ENCODE measurements at regions not wholly inside any gene's neighbourhood (a gene's known extent, or its start where the extent isn't known, plus 50 kb on each side); places are given as distances from the start of the nearest gene placed in this dataset.

- no peak for TF ChIP-seq CTCF (IDR thresholded peaks at IDR 0.05)
- TF ChIP-seq POLR2A (IDR thresholded peaks at IDR 0.05), result no peak
- TF ChIP-seq POLR2AphosphoS5 (IDR thresholded peaks at IDR 0.05), result no peak
- no peak for TF ChIP-seq EP300 (IDR thresholded peaks at IDR 0.05)
- no peaks in the 10 kb centered on the region for H3K9me3 ChIP-seq
- H3K36me3 ChIP-seq, result no peaks in the 10 kb centered on the region
- no peak overlapping the region for H3K4me3 ChIP-seq
- no peaks in the 10 kb centered on the region for H3K4me1 ChIP-seq
- ATAC-seq, result no peak
- WGBS, 2 donors (ENCODE audit: low coverage in 1 of 2), result 61 to 83% methylated on average over 6 of the region's 6 CpGs
- no peak overlapping the region for H3K27ac ChIP-seq
- H3K27me3 ChIP-seq, result no peaks in the 10 kb centered on the region
Observed at GRCh38 chr4:45324455-45325417, 598.4 kb upstream of the GNPDA2 start.

DNA sequence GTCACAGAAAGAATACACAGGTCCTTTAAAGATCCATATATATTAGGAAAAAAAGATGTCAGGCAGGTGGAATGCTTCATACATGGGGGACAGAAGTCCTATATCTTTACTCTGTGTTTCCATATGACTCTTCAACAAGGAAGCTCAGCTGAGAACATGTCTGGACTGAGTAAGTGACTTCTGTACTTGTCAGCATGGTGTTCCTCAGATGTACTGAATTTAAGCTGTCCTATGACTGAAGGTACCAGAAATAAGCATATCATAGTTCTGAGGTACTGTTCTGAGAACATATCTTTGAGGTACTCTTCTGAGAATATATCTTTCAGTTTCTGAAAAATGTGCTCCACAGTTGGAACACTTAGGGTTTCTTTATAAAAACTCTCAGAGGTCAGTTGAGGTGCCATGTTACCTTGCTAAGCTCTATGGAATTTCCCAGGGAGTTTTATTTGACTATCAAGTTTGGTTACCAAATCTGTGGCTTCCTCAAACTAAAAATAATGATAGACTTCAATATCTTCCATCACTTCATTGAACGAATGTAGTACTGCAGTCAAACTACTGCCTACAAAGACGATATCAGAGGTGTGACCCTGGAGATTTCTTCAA is 597.2 kb upstream of the GNPDA2 start:
- H3K4me1 ChIP-seq, result no peaks in the 10 kb centered on the region
- H3K36me3 ChIP-seq, result no peaks in the 10 kb centered on the region
- no peak for ATAC-seq
- H3K27me3 ChIP-seq, result no peaks in the 10 kb centered on the region
- no peak for TF ChIP-seq EP300 (IDR thresholded peaks at IDR 0.05)
- TF ChIP-seq CTCF (IDR thresholded peaks at IDR 0.05), result no peak
- TF ChIP-seq POLR2A (IDR thresholded peaks at IDR 0.05), result no peak
- no peak for TF ChIP-seq POLR2AphosphoS5 (IDR thresholded peaks at IDR 0.05)
- H3K27ac ChIP-seq, result no peak overlapping the region
- no peak overlapping the region for H3K4me3 ChIP-seq
- H3K9me3 ChIP-seq, result no peaks in the 10 kb centered on the region
- WGBS, 2 donors (ENCODE audit: low coverage in 1 of 2), result 77 to 89% methylated on average over 2 of the region's 2 CpGs

DNA sequence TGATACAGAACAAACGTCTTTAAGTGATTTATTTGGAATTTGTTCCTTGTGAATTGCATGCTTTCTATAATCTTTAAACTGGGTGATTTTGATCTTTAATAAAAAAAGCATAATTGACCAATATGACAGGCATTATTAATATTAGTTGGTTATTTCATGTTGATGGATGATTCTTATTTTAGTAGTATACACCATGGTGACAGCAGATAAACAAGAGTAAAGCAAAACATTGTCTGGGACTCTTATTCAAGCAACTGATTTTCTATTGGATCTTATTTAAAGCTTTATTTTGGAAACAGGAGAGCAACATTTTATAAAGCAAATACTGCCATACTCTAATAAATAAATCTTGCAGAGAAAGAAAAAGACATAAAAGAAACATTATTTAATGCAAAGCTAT is 591.4 kb upstream of the GNPDA2 start:
- no peak for TF ChIP-seq POLR2AphosphoS5 (IDR thresholded peaks at IDR 0.05)
- TF ChIP-seq POLR2A (IDR thresholded peaks at IDR 0.05), result no peak
- TF ChIP-seq CTCF (IDR thresholded peaks at IDR 0.05), result no peak
- TF ChIP-seq EP300 (IDR thresholded peaks at IDR 0.05), result no peak
- 45 to 60% methylated on average over 1 of the region's 1 CpG for WGBS, 2 donors (ENCODE audit: low coverage in 1 of 2)
- ATAC-seq, result no peak
- no peaks in the 10 kb centered on the region for H3K36me3 ChIP-seq
- H3K9me3 ChIP-seq, result no peaks in the 10 kb centered on the region
- H3K27ac ChIP-seq, result no peak overlapping the region
- no peaks in the 10 kb centered on the region for H3K27me3 ChIP-seq
- no peak overlapping the region for H3K4me3 ChIP-seq
- no peaks in the 10 kb centered on the region for H3K4me1 ChIP-seq

GRCh38 chr4:45317276-45317675 is 590.9 kb upstream of the GNPDA2 start:
- Histone ChIP-seq H3K27me3 (no peaks in the 10 kb centered on the region), H3K9me3 (no peaks in the 10 kb centered on the region), H3K27ac (no peak overlapping the region), H3K4me3 (no peak overlapping the region), H3K36me3 (no peaks in the 10 kb centered on the region), H3K4me1 (no peaks in the 10 kb centered on the region)
- no peak for ATAC-seq
- WGBS, 2 donors (ENCODE audit: low coverage in 1 of 2), result 50 to 65% methylated on average over 2 of the region's 2 CpGs
- no peak for TF ChIP-seq POLR2A (IDR thresholded peaks at IDR 0.05)
- no peak for TF ChIP-seq POLR2AphosphoS5 (IDR thresholded peaks at IDR 0.05)
- no peak for TF ChIP-seq CTCF (IDR thresholded peaks at IDR 0.05)

GRCh38 chr4:45316257-45316656 is 589.9 kb upstream of the GNPDA2 start:
- Histone ChIP-seq H3K4me1 (no peaks in the 10 kb centered on the region), H3K27ac (no peak overlapping the region), H3K27me3 (no peaks in the 10 kb centered on the region), H3K4me3 (no peak overlapping the region), H3K36me3 (no peaks in the 10 kb centered on the region), H3K9me3 (no peaks in the 10 kb centered on the region)
- ATAC-seq, result no peak
- no peak for TF ChIP-seq EP300 (IDR thresholded peaks at IDR 0.05)
- TF ChIP-seq POLR2AphosphoS5 (IDR thresholded peaks at IDR 0.05), result no peak
- no peak for TF ChIP-seq CTCF (IDR thresholded peaks at IDR 0.05)
- no peak for TF ChIP-seq POLR2A (IDR thresholded peaks at IDR 0.05)
- 88 to 95% methylated on average over 2 of the region's 2 CpGs for WGBS, 2 donors (ENCODE audit: low coverage in 1 of 2)
